Posterior cingulate gyrus (tissue), 11 donors: ENCODE measurements at regions not wholly inside any gene's neighbourhood (a gene's known extent, or its start where the extent isn't known, plus 50 kb on each side); places are given as distances from the start of the nearest gene placed in this dataset.
"Not testable (repeated sequence)": the region's sequence is repeated elsewhere in the genome, so short reads cannot be mapped to it uniquely, and the experiment has no call there.

Experiments
- DNase-seq, 10 donors: peaks; one replicate each; pipeline versions ENCODE4 v3.0.0 to v3.0.0-alpha.2; 2020 to 2021; ENCODE audit warnings: mixed read lengths in 3 of 10
- intact Hi-C: fragments of 100-400 bp; cut with DNase I; formaldehyde crosslinking; loops from one replicate; pipeline ENCODE4 v1.15.1; 2023

- intact Hi-C loops, result no loop called here
- DNase-seq, result no peak
Observed at GRCh38 chr1:228546541-228547463, 59.6 kb downstream of the RNF187 start.

- intact Hi-C loops, result no loop called here
- no peak for DNase-seq
Observed at GRCh38 chr1:228547464-228547792, 60.2 kb downstream of the RNF187 start.

- intact Hi-C loops, result no loop called here
- DNase-seq, result no peak
Observed at GRCh38 chr1:228548788-228549187, 61.6 kb downstream of the RNF187 start.

- intact Hi-C loops, result no loop called here
- no peak for DNase-seq
Observed at GRCh38 chr1:228552596-228553176, 65.5 kb downstream of the RNF187 start.

- intact Hi-C loops, result no loop called here
- no peak for DNase-seq
Observed at GRCh38 chr1:228554107-228554506, 66.9 kb downstream of the RNF187 start.

- peak in 4 of 10 donors; percentile 4 to 85 (median 54) for DNase-seq
- intact Hi-C loops, result no loop called here
Observed at GRCh38 chr1:228555074-228555994, 68.2 kb downstream of the RNF187 start.

GRCh38 chr1:228556634-228557430 is 69.7 kb downstream of the RNF187 start:
- intact Hi-C loops, result not testable (repeated sequence)
- DNase-seq, result peak in 2 of 10 donors; percentile 23 to 89
